ENCODE measurements at regions not wholly inside any gene's neighbourhood (a gene's known extent, or its start where the extent isn't known, plus 50 kb on each side); places are given as distances from the start of the nearest gene placed in this dataset.

- no peak overlapping the region for H3K4me3 Mint-ChIP-seq
- Histone ChIP-seq H3K27me3 (replicated peaks in 1 of 4; ENCODE audit: control extremely low read depth in 1 of 4, control insufficient read depth in 3 of 4, insufficient read depth in 4 of 4, low read length in 3 of 4) (no peaks in the 10 kb centered on the region), H3K36me3 (replicated peaks in 1 of 2; ENCODE audit: control extremely low read depth in 1 of 2, control insufficient read depth in 1 of 2, extremely low read depth in 1 of 2, insufficient read depth in 2 of 2, low read length in 1 of 2) (no peaks in the 10 kb centered on the region), H4K20me1 (ENCODE audit: control insufficient read depth, insufficient read depth, low read length, poor library complexity, severe bottlenecking) (no peaks in the 10 kb centered on the region), H2AFZ (ENCODE audit: insufficient read depth, low read depth, low read length, poor library complexity, severe bottlenecking) (no peak overlapping the region), H3K79me2 (ENCODE audit: control insufficient read depth, insufficient read depth, low read length) (no peaks in the 10 kb centered on the region), H3K4me1 (ENCODE audit: control insufficient read depth in 2 of 2, insufficient read depth in 2 of 2, low read length in 2 of 2) (no peaks in the 10 kb centered on the region), H3K9me3 (ENCODE audit: control extremely low read depth in 1 of 3, control insufficient read depth in 2 of 3, insufficient read depth in 1 of 3, low read length in 2 of 3) (no peaks in the 10 kb centered on the region), H3K27ac (ENCODE audit: low read length in 2 of 2) (no peak overlapping the region), H3K9ac (ENCODE audit: low read length) (no peak overlapping the region), H3K4me3 (ENCODE audit: control extremely low read depth in 1 of 5, extremely low read depth in 1 of 5, insufficient read depth in 1 of 5, low read depth in 2 of 5, low read length in 4 of 5) (no peak overlapping the region), H3K4me2 (replicated peaks; ENCODE audit: low read depth, low read length, poor library complexity, severe bottlenecking) (no peak overlapping the region)
- CTCF ChIA-PET, result no interaction called here
- DNase-seq, result no peak
- H3K4me1 Mint-ChIP-seq, result no peaks in the 10 kb centered on the region
- no peaks in the 10 kb centered on the region for H3K27me3 Mint-ChIP-seq
- POLR2A ChIA-PET, result no interaction called here
- WGBS (ENCODE audit: insufficient coverage), result 100% methylated on average over 2 of the region's 4 CpGs
- intact Hi-C loops (cut with micrococcal nuclease), result no loop called here
- no peak for TF ChIP-seq EZH2 (IDR thresholded peaks at IDR 0.05; ENCODE audit: borderline replicate concordance, insufficient read depth, low read depth, low read length, poor library complexity, severe bottlenecking)
- TF ChIP-seq CTCF (IDR thresholded peaks at IDR 0.05), result no peak
- H3K27ac Mint-ChIP-seq, result no peak overlapping the region
- no peak for ATAC-seq (ENCODE audit: low read depth)
- H3K9me3 Mint-ChIP-seq (ENCODE audit: insufficient read depth), result no peaks in the 10 kb centered on the region
Measured at GRCh38 chr7:148950806-148951205, 66.7 kb upstream of the EZH2 start.

GRCh38 chr7:148944935-148945934 lies 61.1 kb upstream of the EZH2 start:
- ATAC-seq (ENCODE audit: low read depth), result no peak
- Mint-ChIP-seq H3K27me3 (no peaks in the 10 kb centered on the region), H3K4me1 (peaks cover 9% of the 10 kb centered on the region), H3K9me3 (ENCODE audit: insufficient read depth) (no peaks in the 10 kb centered on the region), H3K4me3 (no peak overlapping the region), H3K27ac (no peak overlapping the region)
- no peak overlapping the region for H3K9ac ChIP-seq (ENCODE audit: low read length)
- no peaks in the 10 kb centered on the region for H3K79me2 ChIP-seq (ENCODE audit: control insufficient read depth, insufficient read depth, low read length)
- H3K9me3 ChIP-seq (ENCODE audit: control extremely low read depth in 1 of 3, control insufficient read depth in 2 of 3, insufficient read depth in 1 of 3, low read length in 2 of 3), result peaks cover 0 to 4% (median 0%) of the 10 kb centered on the region in 3 donors
- DNase-seq, result no peak
- no peaks in the 10 kb centered on the region for H4K20me1 ChIP-seq (ENCODE audit: control insufficient read depth, insufficient read depth, low read length, poor library complexity, severe bottlenecking)
- H3K4me1 ChIP-seq (ENCODE audit: control insufficient read depth in 2 of 2, insufficient read depth in 2 of 2, low read length in 2 of 2), result peaks cover 3 to 12% of the 10 kb centered on the region in 2 donors
- H3K4me2 ChIP-seq (replicated peaks; ENCODE audit: low read depth, low read length, poor library complexity, severe bottlenecking), result no peak overlapping the region
- H3K27me3 ChIP-seq (replicated peaks in 1 of 4; ENCODE audit: control extremely low read depth in 1 of 4, control insufficient read depth in 3 of 4, insufficient read depth in 4 of 4, low read length in 3 of 4), result no peaks in the 10 kb centered on the region
- TF ChIP-seq EZH2 (IDR thresholded peaks at IDR 0.05; ENCODE audit: borderline replicate concordance, insufficient read depth, low read depth, low read length, poor library complexity, severe bottlenecking) (no peak), CTCF (IDR thresholded peaks at IDR 0.05) (no peak)
- 95% methylated on average over 6 of the region's 8 CpGs for WGBS (ENCODE audit: insufficient coverage)
- CTCF ChIA-PET, result no interaction called here
- no peak overlapping the region for H3K27ac ChIP-seq (ENCODE audit: low read length in 2 of 2)
- no peaks in the 10 kb centered on the region for H3K36me3 ChIP-seq (replicated peaks in 1 of 2; ENCODE audit: control extremely low read depth in 1 of 2, control insufficient read depth in 1 of 2, extremely low read depth in 1 of 2, insufficient read depth in 2 of 2, low read length in 1 of 2)
- H3K4me3 ChIP-seq (ENCODE audit: control extremely low read depth in 1 of 5, extremely low read depth in 1 of 5, insufficient read depth in 1 of 5, low read depth in 2 of 5, low read length in 4 of 5), result no peak overlapping the region
- POLR2A ChIA-PET, result no interaction called here
- H2AFZ ChIP-seq (ENCODE audit: insufficient read depth, low read depth, low read length, poor library complexity, severe bottlenecking), result no peak overlapping the region
- intact Hi-C loops (cut with micrococcal nuclease), result no loop called here

Data from B cell (primary cell).